IPS-NIHi11 (cell line): ENCODE measurements at regions not wholly inside any gene's neighbourhood (a gene's known extent, or its start where the extent isn't known, plus 50 kb on each side); places are given as distances from the start of the nearest gene placed in this dataset.
A peak's percentile ranks its signal among the peaks of the same experiment; 100 is the strongest.
"Not testable (repeated sequence)": the region's sequence is repeated elsewhere in the genome, so short reads cannot be mapped to it uniquely, and the experiment has no call there.

Experiments used
- DNase-seq: peaks from one replicate; pipeline ENCODE4 v3.0.0; 2012; ENCODE audit warnings: mixed read lengths, low spot score

DNA sequence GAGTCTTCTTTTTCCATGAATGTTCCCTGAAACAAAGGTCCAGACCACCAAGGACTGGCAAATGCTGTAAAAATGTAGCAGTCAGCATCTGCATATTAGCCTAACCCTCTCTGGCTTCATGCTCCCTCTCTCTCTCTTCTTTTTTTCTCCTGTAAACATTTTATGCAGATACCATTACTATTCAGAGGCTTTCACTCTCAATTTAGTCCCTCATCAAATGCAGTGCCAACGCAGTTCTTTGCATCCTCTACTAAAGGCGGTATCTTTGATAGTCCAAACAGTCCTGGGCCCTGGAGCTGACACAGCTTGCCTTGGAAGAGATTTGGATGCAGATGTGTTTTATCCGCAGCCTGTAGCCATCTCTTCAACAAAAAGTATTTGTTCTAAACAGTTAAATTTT is 167.1 kb upstream of the MMS22L start:
- DNase-seq, result no peak

DNA sequence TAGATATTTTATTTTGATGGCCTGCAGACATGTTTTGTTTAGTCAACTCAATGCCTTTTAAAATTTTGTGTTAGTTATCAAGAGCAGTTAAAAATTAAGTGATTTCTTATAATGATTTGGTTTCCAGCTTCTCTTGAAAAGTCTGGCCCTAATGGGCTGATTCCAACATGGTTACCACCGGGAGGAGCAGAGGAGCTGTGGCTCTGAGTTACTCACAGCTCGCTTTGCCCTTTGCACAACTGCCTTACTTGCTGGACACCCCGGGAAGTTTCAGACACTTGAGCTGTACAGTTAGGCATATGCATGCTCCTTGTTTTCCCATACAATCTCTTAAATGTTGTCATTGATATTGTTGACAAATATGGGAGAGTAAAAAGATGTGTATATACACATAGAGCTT is 173.1 kb upstream of the MMS22L start:
- DNase-seq, result no peak

DNA sequence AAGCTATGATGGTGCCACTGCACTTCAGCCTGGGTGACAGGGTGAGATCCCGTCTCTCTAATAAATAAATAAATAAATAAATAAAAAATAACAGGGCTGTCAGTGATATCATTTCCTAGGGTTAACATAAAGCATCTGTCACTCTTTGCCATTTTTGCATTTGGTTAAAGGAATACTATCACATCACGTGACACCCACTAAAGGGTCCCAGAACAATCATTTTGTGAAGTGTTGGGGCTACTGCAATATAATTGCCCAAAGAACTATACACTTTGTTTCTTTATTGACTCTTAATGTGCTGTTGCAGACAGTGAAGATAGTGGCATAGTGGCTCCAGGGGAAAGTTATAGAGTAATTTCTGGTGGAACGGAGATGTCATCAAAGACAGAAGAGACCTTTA is 176.5 kb upstream of the MMS22L start:
- no peak for DNase-seq

GRCh38 chr6:97459986-97460385 is 177.0 kb upstream of the MMS22L start:
- no peak for DNase-seq

DNA sequence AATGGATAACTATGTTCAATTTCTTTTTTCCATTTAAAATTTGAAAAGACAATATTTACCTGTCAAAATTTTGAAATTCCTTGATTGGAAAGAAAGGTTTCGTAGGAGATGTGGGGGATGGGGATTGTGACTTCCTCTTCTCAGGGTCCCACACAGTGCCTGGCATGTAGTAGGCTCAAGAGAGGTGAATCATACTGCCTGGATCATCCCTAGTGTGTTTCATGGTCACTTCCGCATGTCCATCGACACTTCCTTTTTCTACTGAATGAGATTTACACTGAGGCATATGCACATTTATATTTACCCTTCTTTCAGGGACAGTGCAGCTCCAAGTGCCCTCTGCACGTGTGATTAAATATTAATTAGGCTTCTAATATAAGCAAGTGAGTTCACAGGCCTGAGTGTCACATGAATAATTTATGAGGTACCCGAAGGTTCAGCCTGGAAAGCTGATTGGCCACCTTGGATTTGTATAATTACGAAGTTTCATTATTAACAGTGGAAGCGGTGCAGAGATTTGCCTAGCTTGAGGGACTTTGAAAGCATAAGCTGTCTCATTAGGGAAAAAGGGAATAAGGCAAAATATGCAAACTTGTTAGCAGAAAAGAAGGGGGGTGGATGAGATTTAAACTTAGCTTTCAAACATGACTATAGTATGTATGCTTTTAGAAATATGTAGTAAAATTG is 177.5 kb upstream of the MMS22L start:
- DNase-seq, result no peak

DNA sequence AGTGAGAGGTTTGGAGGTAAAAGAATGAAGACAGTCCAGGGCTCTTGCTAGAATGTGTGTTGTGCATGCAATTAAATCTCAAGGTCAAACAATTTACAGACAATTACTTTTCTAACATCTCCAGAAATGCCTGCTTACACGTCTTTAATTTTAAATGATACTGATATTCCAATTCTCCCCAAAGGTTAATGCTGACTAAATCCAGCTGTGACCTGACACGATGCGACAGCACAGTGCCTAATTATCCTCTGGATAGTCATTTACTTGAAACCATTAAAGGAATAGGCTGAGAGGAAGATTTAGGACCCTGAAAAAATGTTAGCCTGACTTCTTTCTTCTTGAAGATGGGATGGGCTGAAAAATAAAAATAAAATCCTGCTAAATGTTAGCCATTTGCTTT is 178.2 kb upstream of the MMS22L start:
- no peak for DNase-seq

DNA sequence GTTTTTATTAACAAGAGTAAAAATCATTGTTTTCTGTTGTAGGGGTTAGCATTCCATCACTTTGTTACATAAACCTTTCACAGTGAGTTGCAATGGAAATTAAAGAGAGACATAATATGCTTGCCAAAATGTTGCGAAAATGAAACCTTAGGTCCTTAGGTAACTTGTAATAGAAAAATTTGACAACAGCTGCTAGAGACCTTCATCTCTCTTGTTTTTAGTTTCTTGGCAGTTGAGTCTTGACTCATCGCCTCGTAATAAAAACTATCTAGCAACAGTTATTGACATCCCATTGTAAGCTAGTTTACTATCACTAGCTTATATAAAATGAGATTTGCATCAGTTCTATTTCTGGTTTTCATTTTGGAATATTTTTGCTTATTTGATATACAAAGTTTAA is 179.0 kb upstream of the MMS22L start:
- DNase-seq, result no peak

- DNase-seq, result no peak
Observed at GRCh38 chr6:97462938-97463598, 180.1 kb upstream of the MMS22L start.

- peak; percentile 37 for DNase-seq
Observed at GRCh38 chr6:97465877-97466561, 183.0 kb upstream of the MMS22L start.

DNA sequence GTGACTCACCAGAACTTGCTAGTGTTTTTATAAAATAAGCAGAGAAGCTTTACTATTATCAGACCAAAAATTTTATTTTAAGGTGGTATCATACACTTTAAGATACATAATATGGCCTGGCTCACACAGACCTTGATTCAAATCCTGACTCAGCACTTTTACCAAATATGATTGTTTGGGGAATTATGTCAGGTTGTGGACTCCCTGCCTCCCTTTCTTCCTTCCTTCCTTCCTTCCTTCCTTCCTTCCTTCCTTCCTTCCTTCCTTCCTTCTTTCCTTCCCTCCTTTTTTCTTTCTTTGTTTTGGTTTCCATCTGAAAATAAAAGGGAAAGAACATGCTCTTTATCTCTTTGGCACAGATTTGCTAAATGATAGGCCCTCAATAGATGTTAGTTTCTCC is 186.0 kb upstream of the MMS22L start:
- DNase-seq, result no peak

- DNase-seq, result no peak
Observed at GRCh38 chr6:97469451-97469850, 186.4 kb upstream of the MMS22L start.

- no peak for DNase-seq
Observed at GRCh38 chr6:97470322-97470721, 187.3 kb upstream of the MMS22L start.

GRCh38 chr6:97473979-97474378 is 191.0 kb upstream of the MMS22L start:
- no peak for DNase-seq

GRCh38 chr6:97497713-97498331 is 214.8 kb upstream of the MMS22L start:
- DNase-seq, result peak; percentile 46

GRCh38 chr6:97501853-97502252 is 218.8 kb upstream of the MMS22L start:
- no peak for DNase-seq

DNA sequence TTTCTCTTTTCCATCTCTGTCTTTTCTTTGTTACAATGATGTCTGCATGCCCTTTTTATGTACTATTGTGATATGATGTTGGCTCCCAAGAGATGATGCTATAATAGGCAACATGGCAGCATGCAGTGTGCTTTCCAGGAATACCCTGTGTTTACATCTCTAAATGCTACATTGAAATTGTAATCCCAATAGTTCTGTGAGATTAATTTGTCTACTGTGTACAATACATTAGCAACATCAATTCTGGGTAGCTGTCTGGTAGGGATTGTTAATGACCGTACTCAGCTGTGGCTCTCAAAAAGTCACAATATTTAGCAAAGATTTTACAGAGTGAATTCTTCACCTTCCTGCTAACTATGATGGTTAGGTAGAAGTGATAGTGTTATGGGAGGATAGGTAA is 225.6 kb upstream of the MMS22L start:
- DNase-seq, result no peak

DNA sequence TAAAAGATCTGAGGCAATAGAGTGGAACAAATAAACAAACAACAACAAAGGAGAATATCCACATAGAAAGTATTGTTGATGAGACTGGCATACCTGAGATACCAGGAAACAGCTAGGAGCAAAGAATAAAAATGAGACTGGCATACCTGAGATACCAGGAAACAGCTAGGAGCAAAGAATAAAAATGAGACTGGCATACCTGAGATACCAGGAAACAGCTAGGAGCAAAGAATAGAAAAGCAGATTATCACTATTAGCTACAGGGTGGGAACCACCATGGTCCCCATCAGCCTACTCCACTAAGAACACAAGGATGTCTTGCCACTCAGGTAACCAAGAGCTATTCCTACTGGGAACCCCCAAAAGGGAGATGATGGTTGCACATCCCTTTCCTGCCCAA is 230.2 kb upstream of the MMS22L start:
- DNase-seq, result not testable (repeated sequence)

DNA sequence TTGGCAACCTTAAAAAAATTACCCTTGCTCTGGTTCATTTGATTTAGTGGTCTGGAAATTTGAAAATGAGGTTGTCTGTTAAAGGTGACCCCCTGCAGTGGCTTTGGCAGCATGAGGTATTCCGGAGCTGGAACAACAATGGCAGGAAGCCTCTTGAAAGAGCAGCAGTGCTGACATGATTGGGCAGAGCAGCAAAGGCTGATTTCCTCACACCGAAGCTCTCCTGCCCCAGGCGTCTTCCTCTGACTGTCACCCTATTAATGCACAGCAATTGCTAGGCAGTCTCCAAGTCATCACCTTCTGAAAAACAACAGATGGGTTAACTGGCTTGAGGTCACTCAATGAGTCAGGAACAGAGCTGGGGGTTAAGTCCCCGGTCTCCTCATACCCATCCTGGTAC is 241.8 kb upstream of the MMS22L start:
- peak; percentile 62 for DNase-seq

- DNase-seq, result no peak
Observed at GRCh38 chr6:97535800-97536199, 252.8 kb upstream of the MMS22L start.

GRCh38 chr6:97548354-97548753 is 265.3 kb upstream of the MMS22L start:
- no peak for DNase-seq

GRCh38 chr6:97557355-97557754 is 274.3 kb upstream of the MMS22L start:
- no peak for DNase-seq

- DNase-seq, result no peak
Observed at GRCh38 chr6:97563529-97563928, 280.5 kb upstream of the MMS22L start.

DNA sequence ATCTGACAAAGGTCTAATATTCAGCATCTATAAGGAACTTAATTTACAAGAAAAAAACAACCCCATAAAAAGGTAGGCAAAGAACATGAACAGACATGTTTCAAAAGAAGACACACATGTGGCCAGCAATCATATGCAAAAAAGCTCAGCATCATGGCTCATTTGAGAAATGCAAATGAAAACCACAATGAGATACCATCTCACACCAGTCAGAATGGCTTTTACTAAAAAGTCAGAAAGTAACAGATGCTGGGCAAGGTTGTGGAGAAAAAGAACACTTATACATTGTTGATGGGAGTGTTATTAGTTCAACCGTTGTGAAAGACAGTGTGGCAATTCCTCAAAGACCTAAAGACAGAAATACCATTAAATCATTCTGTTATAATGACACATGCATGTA is 289.9 kb upstream of the MMS22L start:
- DNase-seq, result no peak
